ENCODE measurements at regions not wholly inside any gene's neighbourhood (a gene's known extent, or its start where the extent isn't known, plus 50 kb on each side); places are given as distances from the start of the nearest gene placed in this dataset.

GRCh38 chr16:65863236-65863635, 503.3 kb upstream of the CDH5 start:
- Mint-ChIP-seq H3K4me1 (no peaks in the 10 kb centered on the region), H3K27ac (no peak overlapping the region), H3K27me3 (no peaks in the 10 kb centered on the region), H3K4me3 (no peak overlapping the region), H3K36me3 (ENCODE audit: low read depth) (no peaks in the 10 kb centered on the region)
- no peaks in the 10 kb centered on the region for H3K9me3 ChIP-seq (ENCODE audit: control insufficient read depth, low read length, poor library complexity, severe bottlenecking)
- ATAC-seq = no peak
- no peak for DNase-seq

GRCh38 chr16:65861131-65861731, 505.3 kb upstream of the CDH5 start:
- no peaks in the 10 kb centered on the region for H3K9me3 ChIP-seq (ENCODE audit: control insufficient read depth, low read length, poor library complexity, severe bottlenecking)
- Mint-ChIP-seq H3K27me3 (no peaks in the 10 kb centered on the region), H3K4me1 (no peaks in the 10 kb centered on the region), H3K36me3 (ENCODE audit: low read depth) (no peaks in the 10 kb centered on the region), H3K27ac (no peak overlapping the region), H3K4me3 (no peak overlapping the region)
- ATAC-seq = no peak
- DNase-seq = no peak

GRCh38 chr16:65855171-65856145, 511.0 kb upstream of the CDH5 start:
- Mint-ChIP-seq H3K27me3 (no peaks in the 10 kb centered on the region), H3K36me3 (ENCODE audit: low read depth) (no peaks in the 10 kb centered on the region), H3K4me3 (no peak overlapping the region), H3K27ac (no peak overlapping the region), H3K4me1 (no peaks in the 10 kb centered on the region)
- no peaks in the 10 kb centered on the region for H3K9me3 ChIP-seq (ENCODE audit: control insufficient read depth, low read length, poor library complexity, severe bottlenecking)
- DNase-seq (no peak), ATAC-seq (no peak)

GRCh38 chr16:65846210-65846602, 520.3 kb upstream of the CDH5 start:
- no peak overlapping the region for H3K27ac Mint-ChIP-seq
- peaks cover 5% of the 10 kb centered on the region for H3K27me3 Mint-ChIP-seq
- no peaks in the 10 kb centered on the region for H3K36me3 Mint-ChIP-seq (ENCODE audit: low read depth)
- H3K9me3 ChIP-seq (ENCODE audit: control insufficient read depth, low read length, poor library complexity, severe bottlenecking) = no peaks in the 10 kb centered on the region
- DNase-seq = no peak
- no peak overlapping the region for H3K4me3 Mint-ChIP-seq
- no peaks in the 10 kb centered on the region for H3K4me1 Mint-ChIP-seq
- ATAC-seq = no peak

GRCh38 chr16:65845466-65846209, 520.9 kb upstream of the CDH5 start:
- no peaks in the 10 kb centered on the region for H3K9me3 ChIP-seq (ENCODE audit: control insufficient read depth, low read length, poor library complexity, severe bottlenecking)
- Mint-ChIP-seq H3K4me1 (no peaks in the 10 kb centered on the region), H3K4me3 (no peak overlapping the region), H3K36me3 (ENCODE audit: low read depth) (no peaks in the 10 kb centered on the region), H3K27ac (no peak overlapping the region), H3K27me3 (peaks cover 5% of the 10 kb centered on the region)
- no peak for ATAC-seq
- DNase-seq = no peak

- DNase-seq (no peak), ATAC-seq (no peak)
- no peaks in the 10 kb centered on the region for H3K36me3 Mint-ChIP-seq (ENCODE audit: low read depth)
- peaks cover 5% of the 10 kb centered on the region for H3K27me3 Mint-ChIP-seq
- no peak overlapping the region for H3K27ac Mint-ChIP-seq
- H3K4me1 Mint-ChIP-seq = no peaks in the 10 kb centered on the region
- no peaks in the 10 kb centered on the region for H3K9me3 ChIP-seq (ENCODE audit: control insufficient read depth, low read length, poor library complexity, severe bottlenecking)
- no peak overlapping the region for H3K4me3 Mint-ChIP-seq
These were observed 522.5 kb upstream of the CDH5 start for GRCh38 chr16:65843941-65844340.

- H3K27ac Mint-ChIP-seq = no peak overlapping the region
- H3K9me3 ChIP-seq (ENCODE audit: control insufficient read depth, low read length, poor library complexity, severe bottlenecking) = no peaks in the 10 kb centered on the region
- ATAC-seq (no peak), DNase-seq (no peak)
- H3K36me3 Mint-ChIP-seq (ENCODE audit: low read depth) = no peaks in the 10 kb centered on the region
- no peak overlapping the region for H3K4me3 Mint-ChIP-seq
- peaks cover 5% of the 10 kb centered on the region for H3K27me3 Mint-ChIP-seq
- no peaks in the 10 kb centered on the region for H3K4me1 Mint-ChIP-seq
These were observed 524.4 kb upstream of the CDH5 start for GRCh38 chr16:65842067-65842466.

GRCh38 chr16:65838001-65838400, 528.5 kb upstream of the CDH5 start:
- DNase-seq (no peak), ATAC-seq (no peak)
- Mint-ChIP-seq H3K36me3 (ENCODE audit: low read depth) (no peaks in the 10 kb centered on the region), H3K27ac (no peak overlapping the region), H3K4me3 (no peak overlapping the region), H3K4me1 (no peaks in the 10 kb centered on the region), H3K27me3 (peaks cover 5% of the 10 kb centered on the region)
- H3K9me3 ChIP-seq (ENCODE audit: control insufficient read depth, low read length, poor library complexity, severe bottlenecking) = no peaks in the 10 kb centered on the region

- Mint-ChIP-seq H3K36me3 (ENCODE audit: low read depth) (no peaks in the 10 kb centered on the region), H3K27ac (no peak overlapping the region), H3K27me3 (peaks cover 5% of the 10 kb centered on the region), H3K4me1 (no peaks in the 10 kb centered on the region), H3K4me3 (no peak overlapping the region)
- ATAC-seq = no peak
- H3K9me3 ChIP-seq (ENCODE audit: control insufficient read depth, low read length, poor library complexity, severe bottlenecking) = no peaks in the 10 kb centered on the region
- no peak for DNase-seq
These were observed 529.0 kb upstream of the CDH5 start for GRCh38 chr16:65837464-65837863.

GRCh38 chr16:65834688-65835087, 531.8 kb upstream of the CDH5 start:
- Mint-ChIP-seq H3K36me3 (ENCODE audit: low read depth) (no peaks in the 10 kb centered on the region), H3K27ac (no peak overlapping the region), H3K27me3 (no peaks in the 10 kb centered on the region), H3K4me3 (no peak overlapping the region), H3K4me1 (no peaks in the 10 kb centered on the region)
- no peaks in the 10 kb centered on the region for H3K9me3 ChIP-seq (ENCODE audit: control insufficient read depth, low read length, poor library complexity, severe bottlenecking)
- no peak for DNase-seq
- no peak for ATAC-seq

GRCh38 chr16:65833171-65833871, 533.2 kb upstream of the CDH5 start:
- H3K36me3 Mint-ChIP-seq (ENCODE audit: low read depth) = no peaks in the 10 kb centered on the region
- H3K4me1 Mint-ChIP-seq = no peaks in the 10 kb centered on the region
- DNase-seq (no peak), ATAC-seq (no peak)
- no peak overlapping the region for H3K27ac Mint-ChIP-seq
- H3K27me3 Mint-ChIP-seq = no peaks in the 10 kb centered on the region
- H3K4me3 Mint-ChIP-seq = no peak overlapping the region
- H3K9me3 ChIP-seq (ENCODE audit: control insufficient read depth, low read length, poor library complexity, severe bottlenecking) = no peaks in the 10 kb centered on the region

GRCh38 chr16:65832679-65833078, 533.8 kb upstream of the CDH5 start:
- Mint-ChIP-seq H3K27ac (no peak overlapping the region), H3K27me3 (no peaks in the 10 kb centered on the region), H3K36me3 (ENCODE audit: low read depth) (no peaks in the 10 kb centered on the region), H3K4me1 (no peaks in the 10 kb centered on the region), H3K4me3 (no peak overlapping the region)
- DNase-seq (no peak), ATAC-seq (no peak)
- no peaks in the 10 kb centered on the region for H3K9me3 ChIP-seq (ENCODE audit: control insufficient read depth, low read length, poor library complexity, severe bottlenecking)
